GM12874 (cell line): ENCODE measurements at regions not wholly inside any gene's neighbourhood (a gene's known extent, or its start where the extent isn't known, plus 50 kb on each side); places are given as distances from the start of the nearest gene placed in this dataset.

ENCODE experiments used
- TF ChIP-seq, protein P1 (sequence below): IDR thresholded peaks from 2 replicates; pipeline ENCODE4 v1.5.1; 2011; ENCODE audit warnings: low read depth, mild to moderate bottlenecking, control low read depth, low read length, moderate library complexity; ENCODE audit not compliant: insufficient read depth

GRCh38 chr4:181661090-181661489 lies 582.1 kb upstream of the TENM3 start:
- TF ChIP-seq, protein P1, sequence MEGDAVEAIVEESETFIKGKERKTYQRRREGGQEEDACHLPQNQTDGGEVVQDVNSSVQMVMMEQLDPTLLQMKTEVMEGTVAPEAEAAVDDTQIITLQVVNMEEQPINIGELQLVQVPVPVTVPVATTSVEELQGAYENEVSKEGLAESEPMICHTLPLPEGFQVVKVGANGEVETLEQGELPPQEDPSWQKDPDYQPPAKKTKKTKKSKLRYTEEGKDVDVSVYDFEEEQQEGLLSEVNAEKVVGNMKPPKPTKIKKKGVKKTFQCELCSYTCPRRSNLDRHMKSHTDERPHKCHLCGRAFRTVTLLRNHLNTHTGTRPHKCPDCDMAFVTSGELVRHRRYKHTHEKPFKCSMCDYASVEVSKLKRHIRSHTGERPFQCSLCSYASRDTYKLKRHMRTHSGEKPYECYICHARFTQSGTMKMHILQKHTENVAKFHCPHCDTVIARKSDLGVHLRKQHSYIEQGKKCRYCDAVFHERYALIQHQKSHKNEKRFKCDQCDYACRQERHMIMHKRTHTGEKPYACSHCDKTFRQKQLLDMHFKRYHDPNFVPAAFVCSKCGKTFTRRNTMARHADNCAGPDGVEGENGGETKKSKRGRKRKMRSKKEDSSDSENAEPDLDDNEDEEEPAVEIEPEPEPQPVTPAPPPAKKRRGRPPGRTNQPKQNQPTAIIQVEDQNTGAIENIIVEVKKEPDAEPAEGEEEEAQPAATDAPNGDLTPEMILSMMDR: no peak

GRCh38 chr4:181661923-181662322 lies 581.3 kb upstream of the TENM3 start:
- TF ChIP-seq, protein P1: no peak

DNA sequence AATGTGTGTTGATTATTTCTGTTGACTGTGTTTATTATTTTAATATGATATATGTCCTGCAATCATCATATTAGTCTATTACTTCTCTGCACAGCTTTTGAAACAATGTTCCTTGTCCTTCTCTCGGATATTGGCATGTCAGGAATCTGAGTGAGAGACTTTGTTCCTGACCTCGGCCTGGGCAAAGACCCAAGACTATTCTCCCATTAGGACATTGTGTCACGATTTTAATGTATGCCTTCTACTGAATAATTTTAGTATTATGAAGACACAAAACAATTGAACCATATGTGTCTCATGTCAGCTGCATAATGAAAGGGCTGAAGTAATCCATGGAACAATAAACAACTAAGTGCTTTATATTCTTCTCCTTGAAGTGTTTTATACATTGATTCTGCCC lies 580.8 kb upstream of the TENM3 start:
- TF ChIP-seq, protein P1: no peak

DNA sequence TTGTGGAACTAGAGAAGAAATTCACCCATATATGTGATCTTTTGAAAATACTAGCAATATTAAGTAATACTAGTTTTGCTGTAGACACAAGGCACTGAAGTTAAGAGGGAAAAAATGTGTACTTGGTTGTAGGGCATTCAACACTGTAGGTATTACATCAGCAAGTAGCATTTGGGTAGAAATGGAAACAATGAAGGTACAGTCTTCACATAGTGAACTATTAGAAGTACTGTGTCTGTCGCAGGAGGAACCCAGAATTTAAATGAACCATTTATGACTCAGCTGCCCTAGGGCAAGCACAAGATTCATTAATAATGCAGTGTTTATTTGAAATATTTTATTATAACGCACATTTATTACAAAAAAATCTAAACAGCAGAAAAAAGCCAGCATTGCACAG lies 572.7 kb upstream of the TENM3 start:
- TF ChIP-seq, protein P1: no peak

GRCh38 chr4:181671672-181672071 lies 571.5 kb upstream of the TENM3 start:
- TF ChIP-seq, protein P1: no peak

- TF ChIP-seq, protein P1: no peak
Observed at GRCh38 chr4:181672751-181673150, 570.5 kb upstream of the TENM3 start.

DNA sequence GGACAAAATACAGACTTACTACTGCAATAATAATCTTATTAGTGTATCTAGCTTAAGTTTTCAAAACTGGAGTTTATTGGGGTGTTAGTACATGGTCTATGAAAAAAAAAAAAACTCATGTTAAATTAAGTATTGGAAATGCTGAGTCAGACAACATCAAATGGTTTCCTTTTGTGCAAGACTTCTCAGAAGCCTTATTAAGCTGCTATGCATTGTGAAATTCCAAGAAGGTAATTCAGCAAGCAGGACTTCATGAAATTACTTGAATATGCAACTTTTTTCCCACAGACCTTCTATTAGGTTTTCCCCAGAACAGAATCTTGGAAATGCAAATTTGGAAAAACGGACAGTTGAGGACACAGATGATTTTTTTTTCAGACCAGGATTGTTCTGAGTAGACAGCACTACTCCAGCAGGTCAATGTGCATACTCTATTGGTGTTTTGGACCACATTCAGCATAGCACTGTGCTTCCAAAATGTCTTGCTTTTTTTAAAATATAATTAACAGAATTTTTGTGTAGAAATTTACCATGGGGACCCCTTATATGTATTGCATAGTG lies 568.8 kb upstream of the TENM3 start:
- TF ChIP-seq, protein P1: no peak

DNA sequence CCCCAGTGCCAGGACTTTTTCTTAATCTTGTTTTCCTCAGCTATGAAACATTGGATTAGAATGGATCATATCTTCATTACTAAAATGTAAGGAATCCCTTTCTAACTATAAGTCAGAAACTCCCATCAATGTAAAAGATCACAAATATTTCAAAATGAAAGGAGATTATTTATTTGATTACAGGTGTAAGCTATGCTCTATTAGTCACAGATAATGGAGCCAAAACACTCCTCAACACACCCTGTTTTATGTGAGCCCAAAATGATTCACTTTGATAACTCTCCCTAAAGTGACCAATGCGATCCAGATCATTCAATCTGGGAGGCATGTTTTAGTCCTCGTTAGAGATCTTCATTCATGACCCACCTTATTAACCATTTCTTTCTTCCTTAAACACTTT lies 566.7 kb upstream of the TENM3 start:
- TF ChIP-seq, protein P1: no peak
